ENCODE measurements at regions not wholly inside any gene's neighbourhood (a gene's known extent, or its start where the extent isn't known, plus 50 kb on each side); places are given as distances from the start of the nearest gene placed in this dataset.

DNA sequence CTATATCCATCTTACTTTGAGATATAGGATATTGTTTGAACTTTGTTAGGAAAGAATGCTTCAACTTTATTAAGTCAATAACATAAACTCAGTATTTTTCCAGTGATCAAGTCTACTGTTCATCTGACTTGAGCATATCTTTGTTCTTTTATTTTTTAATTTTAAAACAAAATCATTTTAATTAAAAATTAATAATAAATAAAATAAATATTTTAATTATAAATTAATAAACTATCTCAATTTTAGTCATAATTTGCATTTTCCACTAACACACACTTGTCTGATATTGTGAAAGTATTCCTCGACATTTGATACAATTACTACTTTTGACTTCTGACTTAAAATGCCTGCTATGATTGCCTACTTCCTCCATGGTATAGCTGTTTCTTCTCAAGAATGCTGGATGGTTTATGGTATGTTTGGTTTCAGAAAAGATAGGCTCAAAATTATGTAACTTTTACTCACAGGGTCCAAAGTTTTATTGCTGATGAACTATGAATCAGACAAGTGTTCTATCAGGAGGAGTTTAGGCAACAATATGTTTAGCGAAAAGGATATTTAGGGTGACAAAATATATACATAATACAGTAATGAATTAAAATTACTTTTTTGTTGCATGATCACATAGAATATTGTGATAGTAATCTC, 1132.3 kb upstream of the PCDH10 start:
- H4K20me1 ChIP-seq (ENCODE audit: control insufficient read depth, insufficient read depth, insufficient read length) = no peaks in the 10 kb centered on the region
- H3K23ac ChIP-seq (ENCODE audit: insufficient read length, low read depth, low read length) = no peak overlapping the region
- H3K4me1 ChIP-seq (ENCODE audit: insufficient read depth, low read length) = no peaks in the 10 kb centered on the region
- H2AFZ ChIP-seq (ENCODE audit: low read length) = no peak overlapping the region
- no peaks in the 10 kb centered on the region for H3K9me3 ChIP-seq (ENCODE audit: control insufficient read depth, low read depth, low read length)
- TF ChIP-seq, protein P1, sequence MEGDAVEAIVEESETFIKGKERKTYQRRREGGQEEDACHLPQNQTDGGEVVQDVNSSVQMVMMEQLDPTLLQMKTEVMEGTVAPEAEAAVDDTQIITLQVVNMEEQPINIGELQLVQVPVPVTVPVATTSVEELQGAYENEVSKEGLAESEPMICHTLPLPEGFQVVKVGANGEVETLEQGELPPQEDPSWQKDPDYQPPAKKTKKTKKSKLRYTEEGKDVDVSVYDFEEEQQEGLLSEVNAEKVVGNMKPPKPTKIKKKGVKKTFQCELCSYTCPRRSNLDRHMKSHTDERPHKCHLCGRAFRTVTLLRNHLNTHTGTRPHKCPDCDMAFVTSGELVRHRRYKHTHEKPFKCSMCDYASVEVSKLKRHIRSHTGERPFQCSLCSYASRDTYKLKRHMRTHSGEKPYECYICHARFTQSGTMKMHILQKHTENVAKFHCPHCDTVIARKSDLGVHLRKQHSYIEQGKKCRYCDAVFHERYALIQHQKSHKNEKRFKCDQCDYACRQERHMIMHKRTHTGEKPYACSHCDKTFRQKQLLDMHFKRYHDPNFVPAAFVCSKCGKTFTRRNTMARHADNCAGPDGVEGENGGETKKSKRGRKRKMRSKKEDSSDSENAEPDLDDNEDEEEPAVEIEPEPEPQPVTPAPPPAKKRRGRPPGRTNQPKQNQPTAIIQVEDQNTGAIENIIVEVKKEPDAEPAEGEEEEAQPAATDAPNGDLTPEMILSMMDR (conservative IDR thresholded peaks at IDR 0.05) = no peak
- no peak overlapping the region for H3K4ac ChIP-seq (ENCODE audit: low read depth, low read length)
- Mint-ChIP-seq H3K4me1 (no peaks in the 10 kb centered on the region), H3K27me3 (ENCODE audit: low read depth) (no peaks in the 10 kb centered on the region), H3K4me3 (no peak overlapping the region), H3K27ac (no peak overlapping the region), H3K9me3 (no peaks in the 10 kb centered on the region), H3K36me3 (ENCODE audit: insufficient read depth in 1 of 3, low read depth in 3 of 3) (no peaks in the 10 kb centered on the region)
- no peak overlapping the region for H2AK5ac ChIP-seq (ENCODE audit: insufficient read length, low read length)
- H3K27me3 ChIP-seq (ENCODE audit: insufficient read depth, low read length) = no peaks in the 10 kb centered on the region
- no peaks in the 10 kb centered on the region for H3K79me2 ChIP-seq (ENCODE audit: insufficient read depth, low read length)
- H3K14ac ChIP-seq (ENCODE audit: insufficient read depth, low read length) = no peak overlapping the region
- no peak overlapping the region for H2BK12ac ChIP-seq (ENCODE audit: insufficient read length, low read depth, low read length)
- no peak for DNase-seq
- no peak overlapping the region for H3K27ac ChIP-seq (ENCODE audit: insufficient read length, low read depth, low read length)
- H4K91ac ChIP-seq (ENCODE audit: insufficient read length, low read depth, low read length) = no peak overlapping the region
- H2BK15ac ChIP-seq (ENCODE audit: low read depth, low read length) = no peak overlapping the region
- H2BK120ac ChIP-seq (ENCODE audit: low read depth, low read length, poor library complexity, severe bottlenecking) = no peak overlapping the region
- H3K79me1 ChIP-seq (ENCODE audit: insufficient read depth, low read depth, low read length, poor library complexity, severe bottlenecking) = no peaks in the 10 kb centered on the region
- H3T11ph ChIP-seq (ENCODE audit: low read length) = no peak overlapping the region
- H3K56ac ChIP-seq (ENCODE audit: insufficient read length, low read depth, low read length) = no peak overlapping the region
- no peak overlapping the region for H4K5ac ChIP-seq (ENCODE audit: insufficient read length, low read depth, low read length)
- H2BK20ac ChIP-seq (ENCODE audit: low read depth, low read length, poor library complexity, severe bottlenecking) = no peak overlapping the region
- no peak overlapping the region for H3K18ac ChIP-seq (ENCODE audit: insufficient read length, low read depth, low read length)
- no peaks in the 10 kb centered on the region for H3K23me2 ChIP-seq (ENCODE audit: insufficient read length, low read depth, low read length, poor library complexity, severe bottlenecking)
- WGBS (ENCODE audit: extremely low coverage, insufficient read length, low lambda C conversion rate) = no CpG with 5 or more reads among the region's 2 CpGs
- H4K8ac ChIP-seq (replicated peaks; ENCODE audit: insufficient read length, low read depth, low read length) = no peak overlapping the region
- no peak overlapping the region for H2BK5ac ChIP-seq (ENCODE audit: insufficient read length, low read length)
- H3K4me2 ChIP-seq (ENCODE audit: insufficient read depth, insufficient read length, low read length) = no peak overlapping the region
- no peak overlapping the region for H3K9ac ChIP-seq (ENCODE audit: extremely low read depth, insufficient read length, low read length)
